ENCODE measurements at regions not wholly inside any gene's neighbourhood (a gene's known extent, or its start where the extent isn't known, plus 50 kb on each side); places are given as distances from the start of the nearest gene placed in this dataset.

GRCh38 chr2:139854769-139855483 is 1074.7 kb upstream of the NXPH2 start:
- Histone ChIP-seq H2AFZ (ENCODE audit: low read depth, low read length) (no peak overlapping the region), H3K4me3 (ENCODE audit: low read length) (no peak overlapping the region), H3K4me1 (ENCODE audit: low read length) (no peaks in the 10 kb centered on the region), H3K27me3 (ENCODE audit: low read depth, low read length) (no peaks in the 10 kb centered on the region), H3K9me3 (ENCODE audit: insufficient read depth, low read length) (no peaks in the 10 kb centered on the region), H3K4me2 (ENCODE audit: low read length) (no peak overlapping the region), H3K27ac (ENCODE audit: low read length) (no peak overlapping the region), H4K20me1 (ENCODE audit: insufficient read depth, low read length) (no peaks in the 10 kb centered on the region), H3K79me2 (ENCODE audit: low read length) (no peaks in the 10 kb centered on the region), H3K9ac (ENCODE audit: low read length) (no peak overlapping the region), H3K36me3 (replicated peaks; ENCODE audit: low read depth, low read length) (no peaks in the 10 kb centered on the region)
- no peak for TF ChIP-seq EZH2phosphoT487 (IDR thresholded peaks at IDR 0.05; ENCODE audit: low read depth)
- TF ChIP-seq, protein P1, sequence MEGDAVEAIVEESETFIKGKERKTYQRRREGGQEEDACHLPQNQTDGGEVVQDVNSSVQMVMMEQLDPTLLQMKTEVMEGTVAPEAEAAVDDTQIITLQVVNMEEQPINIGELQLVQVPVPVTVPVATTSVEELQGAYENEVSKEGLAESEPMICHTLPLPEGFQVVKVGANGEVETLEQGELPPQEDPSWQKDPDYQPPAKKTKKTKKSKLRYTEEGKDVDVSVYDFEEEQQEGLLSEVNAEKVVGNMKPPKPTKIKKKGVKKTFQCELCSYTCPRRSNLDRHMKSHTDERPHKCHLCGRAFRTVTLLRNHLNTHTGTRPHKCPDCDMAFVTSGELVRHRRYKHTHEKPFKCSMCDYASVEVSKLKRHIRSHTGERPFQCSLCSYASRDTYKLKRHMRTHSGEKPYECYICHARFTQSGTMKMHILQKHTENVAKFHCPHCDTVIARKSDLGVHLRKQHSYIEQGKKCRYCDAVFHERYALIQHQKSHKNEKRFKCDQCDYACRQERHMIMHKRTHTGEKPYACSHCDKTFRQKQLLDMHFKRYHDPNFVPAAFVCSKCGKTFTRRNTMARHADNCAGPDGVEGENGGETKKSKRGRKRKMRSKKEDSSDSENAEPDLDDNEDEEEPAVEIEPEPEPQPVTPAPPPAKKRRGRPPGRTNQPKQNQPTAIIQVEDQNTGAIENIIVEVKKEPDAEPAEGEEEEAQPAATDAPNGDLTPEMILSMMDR (IDR thresholded peaks at IDR 0.05; ENCODE audit: low read depth, low read length) = no peak

DNA sequence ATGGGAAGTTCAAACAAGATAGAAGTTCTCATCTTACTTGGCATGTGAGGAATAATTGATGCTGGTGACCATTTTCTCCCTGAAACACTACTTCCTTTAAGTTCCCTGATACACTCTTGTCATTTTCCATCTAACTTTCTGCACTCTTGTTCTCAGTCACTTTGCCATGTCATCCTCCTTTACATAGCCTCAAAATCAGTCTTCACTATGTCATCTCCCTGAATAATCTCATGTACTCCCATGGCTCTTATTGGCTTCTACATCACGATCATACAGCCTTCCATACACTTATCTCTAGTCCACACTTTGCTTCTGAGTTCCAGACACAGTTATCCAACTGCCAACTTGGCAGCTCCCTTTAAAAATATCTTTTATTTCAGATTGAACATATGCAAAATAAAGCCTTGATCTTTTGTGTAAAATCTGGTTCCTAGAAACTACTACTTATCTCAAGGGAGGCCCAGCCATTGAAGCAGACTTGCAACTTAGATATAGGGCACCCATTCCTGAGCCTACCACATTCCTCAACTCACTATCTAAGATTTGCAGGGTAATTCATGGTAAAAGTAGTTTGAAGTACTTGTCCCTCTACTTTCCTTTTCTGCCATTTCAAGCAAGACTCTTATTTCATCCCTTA is 1070.2 kb upstream of the NXPH2 start:
- no peak for TF ChIP-seq EZH2phosphoT487 (IDR thresholded peaks at IDR 0.05; ENCODE audit: low read depth)
- TF ChIP-seq, protein P1 (IDR thresholded peaks at IDR 0.05; ENCODE audit: low read depth, low read length) = no peak
- Histone ChIP-seq H3K36me3 (replicated peaks; ENCODE audit: low read depth, low read length) (no peaks in the 10 kb centered on the region), H2AFZ (ENCODE audit: low read depth, low read length) (no peak overlapping the region), H3K27me3 (ENCODE audit: low read depth, low read length) (no peaks in the 10 kb centered on the region), H4K20me1 (ENCODE audit: insufficient read depth, low read length) (no peaks in the 10 kb centered on the region), H3K4me2 (ENCODE audit: low read length) (no peak overlapping the region), H3K79me2 (ENCODE audit: low read length) (no peaks in the 10 kb centered on the region), H3K27ac (ENCODE audit: low read length) (no peak overlapping the region), H3K4me1 (ENCODE audit: low read length) (no peaks in the 10 kb centered on the region), H3K9ac (ENCODE audit: low read length) (no peak overlapping the region), H3K4me3 (ENCODE audit: low read length) (no peak overlapping the region), H3K9me3 (ENCODE audit: insufficient read depth, low read length) (no peaks in the 10 kb centered on the region)

DNA sequence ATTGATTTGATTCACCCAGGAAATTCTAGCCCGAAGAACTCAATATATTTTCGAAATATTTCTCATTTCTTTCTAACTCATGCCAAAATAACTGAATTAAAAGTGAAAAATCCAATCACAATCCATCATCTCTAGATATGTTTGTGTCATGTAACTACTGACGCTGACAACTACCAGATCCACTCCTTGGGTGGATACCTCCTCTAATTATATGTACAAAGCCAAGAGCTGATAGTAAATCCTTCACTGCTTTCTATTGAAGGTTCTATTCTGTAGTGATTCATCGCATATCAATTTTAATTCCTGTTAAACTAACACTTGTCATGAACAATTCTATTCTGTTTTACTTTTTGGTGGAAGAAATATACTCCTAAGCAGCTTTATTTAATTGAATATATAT is 1056.6 kb upstream of the NXPH2 start:
- H4K20me1 ChIP-seq (ENCODE audit: insufficient read depth, low read length) = no peaks in the 10 kb centered on the region
- TF ChIP-seq, protein P1 (IDR thresholded peaks at IDR 0.05; ENCODE audit: low read depth, low read length) = no peak
- TF ChIP-seq EZH2phosphoT487 (IDR thresholded peaks at IDR 0.05; ENCODE audit: low read depth) = no peak
- no peak overlapping the region for H2AFZ ChIP-seq (ENCODE audit: low read depth, low read length)
- H3K36me3 ChIP-seq (replicated peaks; ENCODE audit: low read depth, low read length) = no peaks in the 10 kb centered on the region
- H3K79me2 ChIP-seq (ENCODE audit: low read length) = no peaks in the 10 kb centered on the region
- H3K27me3 ChIP-seq (ENCODE audit: low read depth, low read length) = no peaks in the 10 kb centered on the region
- H3K4me2 ChIP-seq (ENCODE audit: low read length) = no peak overlapping the region
- no peaks in the 10 kb centered on the region for H3K9me3 ChIP-seq (ENCODE audit: insufficient read depth, low read length)
- H3K9ac ChIP-seq (ENCODE audit: low read length) = no peak overlapping the region
- no peak overlapping the region for H3K27ac ChIP-seq (ENCODE audit: low read length)
- H3K4me3 ChIP-seq (ENCODE audit: low read length) = no peak overlapping the region
- no peaks in the 10 kb centered on the region for H3K4me1 ChIP-seq (ENCODE audit: low read length)

- H3K4me1 ChIP-seq (ENCODE audit: low read length) = no peaks in the 10 kb centered on the region
- no peak overlapping the region for H3K27ac ChIP-seq (ENCODE audit: low read length)
- TF ChIP-seq, protein P1 (IDR thresholded peaks at IDR 0.05; ENCODE audit: low read depth, low read length) = no peak
- TF ChIP-seq EZH2phosphoT487 (IDR thresholded peaks at IDR 0.05; ENCODE audit: low read depth) = no peak
- no peak overlapping the region for H2AFZ ChIP-seq (ENCODE audit: low read depth, low read length)
- H3K79me2 ChIP-seq (ENCODE audit: low read length) = no peaks in the 10 kb centered on the region
- no peaks in the 10 kb centered on the region for H3K27me3 ChIP-seq (ENCODE audit: low read depth, low read length)
- H3K4me2 ChIP-seq (ENCODE audit: low read length) = no peak overlapping the region
- no peaks in the 10 kb centered on the region for H3K9me3 ChIP-seq (ENCODE audit: insufficient read depth, low read length)
- H4K20me1 ChIP-seq (ENCODE audit: insufficient read depth, low read length) = no peaks in the 10 kb centered on the region
- no peak overlapping the region for H3K4me3 ChIP-seq (ENCODE audit: low read length)
- H3K36me3 ChIP-seq (replicated peaks; ENCODE audit: low read depth, low read length) = no peaks in the 10 kb centered on the region
- no peak overlapping the region for H3K9ac ChIP-seq (ENCODE audit: low read length)
These were observed 1054.9 kb upstream of the NXPH2 start for GRCh38 chr2:139835101-139835500.

All from OCI-LY3 (cell line).